Activated T-helper 17 cell treated with anti-CD3 and anti-CD28 coated beads, Interleukin-2, amount 50 U/mL, for 72 hours (primary cell): ENCODE measurements at regions not wholly inside any gene's neighbourhood (a gene's known extent, or its start where the extent isn't known, plus 50 kb on each side); places are given as distances from the start of the nearest gene placed in this dataset.
A peak's percentile ranks its signal among the peaks of the same experiment; 100 is the strongest.

Source experiments
- ATAC-seq: fragments of 150-1000 bp; cut with Tn5 transposase; replicated peaks from 2 replicates; pipeline ENCODE4 v1.10.0; 2021; ENCODE audit warnings: mild to moderate bottlenecking, moderate library complexity
- H3K27ac Mint-ChIP-seq: one replicate; pipeline ENCODE4 v1.8.0; 2022; ENCODE audit warnings: mixed read lengths
- H3K27me3 Mint-ChIP-seq: one replicate; pipeline ENCODE4 v1.8.0; 2022; ENCODE audit warnings: mixed read lengths
- H3K36me3 Mint-ChIP-seq: one replicate; pipeline ENCODE4 v1.8.0; 2022; ENCODE audit warnings: low read depth, mild to moderate bottlenecking, mixed read lengths
- H3K4me1 Mint-ChIP-seq: one replicate; pipeline ENCODE4 v1.8.0; 2022; ENCODE audit warnings: mixed read lengths
- H3K4me3 Mint-ChIP-seq: one replicate; pipeline ENCODE4 v1.8.0; 2022; ENCODE audit warnings: mild to moderate bottlenecking, mixed read lengths
- H3K9me3 Mint-ChIP-seq: one replicate; pipeline ENCODE4 v1.8.0; 2022; ENCODE audit warnings: mixed read lengths

DNA sequence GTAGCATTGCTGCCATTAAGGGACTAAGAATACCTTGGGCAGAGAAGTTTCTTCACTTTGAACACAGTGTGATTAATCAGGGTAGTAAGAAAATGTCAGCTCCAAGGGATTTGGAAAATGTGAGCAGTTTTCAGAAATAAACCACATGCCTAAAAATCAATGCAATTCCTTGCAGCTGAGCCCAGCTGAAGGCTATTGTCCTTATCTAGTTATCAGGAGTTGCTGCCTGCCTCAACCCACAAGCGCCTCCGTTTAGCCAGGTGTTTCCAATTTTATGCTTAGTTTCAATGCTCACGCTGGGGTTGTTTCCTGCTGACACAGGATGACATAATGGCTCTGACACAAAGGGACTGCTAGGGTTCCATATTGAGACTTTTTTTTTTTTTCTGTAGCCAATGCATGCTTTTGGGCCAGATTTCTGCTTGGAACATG lies 132.3 kb upstream of the ANK3 start:
- H3K9me3 Mint-ChIP-seq, result peaks cover 5% of the 10 kb centered on the region
- no peak overlapping the region for H3K4me3 Mint-ChIP-seq
- H3K4me1 Mint-ChIP-seq, result peaks cover 23% of the 10 kb centered on the region
- peak; percentile 50 for ATAC-seq
- H3K27ac Mint-ChIP-seq, result no peak overlapping the region
- H3K27me3 Mint-ChIP-seq, result no peaks in the 10 kb centered on the region
- H3K36me3 Mint-ChIP-seq, result peaks cover 6% of the 10 kb centered on the region

DNA sequence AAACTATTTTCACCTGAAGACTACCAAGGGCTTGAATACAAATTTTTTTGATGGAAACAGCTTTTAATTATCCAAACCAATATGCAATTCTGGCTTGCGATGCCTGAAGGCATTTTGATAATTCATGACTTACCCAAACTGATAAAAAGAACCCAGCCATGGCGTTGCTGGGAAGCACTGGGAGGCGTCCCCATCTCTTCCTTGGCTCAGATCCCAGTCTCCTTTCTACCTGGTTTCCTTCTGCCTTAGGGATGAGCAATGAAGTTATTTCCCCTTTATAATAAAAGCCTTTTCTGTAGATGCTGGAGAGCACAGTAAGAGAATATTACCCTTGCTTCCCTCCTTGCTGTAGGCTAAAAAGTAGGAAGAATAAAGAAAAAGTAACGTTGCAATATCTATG lies 129.1 kb upstream of the ANK3 start:
- Mint-ChIP-seq H3K27me3 (no peaks in the 10 kb centered on the region), H3K4me3 (no peak overlapping the region), H3K36me3 (peaks cover 5% of the 10 kb centered on the region), H3K27ac (no peak overlapping the region), H3K4me1 (peaks cover 34% of the 10 kb centered on the region), H3K9me3 (no peaks in the 10 kb centered on the region)
- ATAC-seq, result no peak

- Mint-ChIP-seq H3K4me1 (peaks cover 39% of the 10 kb centered on the region), H3K36me3 (peaks cover 5% of the 10 kb centered on the region), H3K4me3 (no peak overlapping the region), H3K9me3 (no peaks in the 10 kb centered on the region), H3K27me3 (no peaks in the 10 kb centered on the region), H3K27ac (no peak overlapping the region)
- no peak for ATAC-seq
Observed at GRCh38 chr10:60517805-60518204, 128.1 kb upstream of the ANK3 start.

DNA sequence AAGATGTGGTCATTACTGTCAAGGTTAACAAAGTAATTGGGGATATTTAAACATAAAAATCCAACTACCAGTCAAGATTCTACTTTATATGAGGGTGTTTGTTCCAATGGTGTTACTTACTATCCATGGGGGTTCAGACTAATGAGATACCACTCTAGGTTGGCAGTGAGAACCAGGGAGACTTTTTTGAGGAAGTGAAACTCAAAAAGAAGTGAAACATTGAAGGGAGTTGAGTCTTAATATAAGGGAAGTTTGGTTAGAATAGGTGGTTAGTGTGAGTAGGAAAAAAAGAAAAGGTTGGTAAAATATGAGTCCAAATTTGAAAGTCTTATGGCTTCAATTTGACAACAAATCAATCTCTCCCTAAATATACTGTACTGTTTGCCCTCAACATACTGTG lies 123.6 kb upstream of the ANK3 start:
- Mint-ChIP-seq H3K4me1 (peaks cover 26% of the 10 kb centered on the region), H3K27ac (no peak overlapping the region), H3K27me3 (no peaks in the 10 kb centered on the region), H3K4me3 (no peak overlapping the region), H3K9me3 (no peaks in the 10 kb centered on the region), H3K36me3 (peaks cover 12% of the 10 kb centered on the region)
- ATAC-seq, result no peak

DNA sequence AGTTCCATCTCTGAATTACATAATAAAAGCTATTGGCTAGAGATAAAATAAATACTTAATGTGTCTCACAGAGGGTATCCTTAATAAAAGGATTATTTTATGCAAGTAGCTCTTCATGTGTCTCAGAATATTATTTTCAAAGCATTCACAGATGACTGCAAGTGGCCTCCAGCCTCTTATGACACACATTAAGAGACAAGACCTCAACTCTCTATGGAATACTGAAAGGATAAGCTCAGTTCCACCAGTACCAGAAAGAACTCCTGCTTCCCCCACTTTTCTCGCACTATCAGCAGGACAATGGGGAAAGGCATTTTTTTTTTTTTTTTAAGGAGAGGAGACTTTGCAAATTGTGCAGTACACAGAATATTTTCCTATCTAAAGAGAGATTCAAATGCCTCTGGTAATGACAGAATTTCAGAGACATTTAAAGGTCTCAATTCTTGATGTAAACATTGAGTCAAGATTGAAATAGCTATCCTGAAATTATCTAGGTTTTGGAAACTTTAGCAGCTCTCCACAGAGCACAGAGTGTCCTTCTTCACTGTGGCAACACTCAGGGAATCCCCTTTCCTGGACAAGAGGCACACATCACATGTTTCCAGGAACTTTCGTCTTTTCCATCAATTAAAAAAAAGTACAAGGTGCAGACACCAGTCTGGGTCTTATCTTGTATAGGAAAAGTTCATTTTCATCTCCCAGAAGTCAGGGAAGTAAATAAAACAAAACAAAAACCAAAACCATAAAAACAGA lies 122.0 kb upstream of the ANK3 start:
- no peaks in the 10 kb centered on the region for H3K9me3 Mint-ChIP-seq
- no peak for ATAC-seq

GRCh38 chr10:60508831-60509230 lies 119.2 kb upstream of the ANK3 start:
- H3K4me1 Mint-ChIP-seq, result peaks cover 6% of the 10 kb centered on the region
- H3K9me3 Mint-ChIP-seq, result no peaks in the 10 kb centered on the region
- no peak for ATAC-seq
- H3K27ac Mint-ChIP-seq, result no peak overlapping the region
- H3K4me3 Mint-ChIP-seq, result no peak overlapping the region
- H3K27me3 Mint-ChIP-seq, result no peaks in the 10 kb centered on the region
- H3K36me3 Mint-ChIP-seq, result peaks cover 10% of the 10 kb centered on the region

More for the DNA sequence above, 122.0 kb upstream of the ANK3 start:
- Mint-ChIP-seq H3K36me3 (peaks cover 16% of the 10 kb centered on the region), H3K27me3 (no peaks in the 10 kb centered on the region), H3K4me1 (peaks cover 22% of the 10 kb centered on the region), H3K27ac (no peak overlapping the region), H3K4me3 (no peak overlapping the region)

- no peaks in the 10 kb centered on the region for H3K9me3 Mint-ChIP-seq
- H3K4me1 Mint-ChIP-seq, result peaks cover under 1% of the 10 kb centered on the region
- no peak for ATAC-seq
- H3K36me3 Mint-ChIP-seq, result peaks cover 10% of the 10 kb centered on the region
- H3K27me3 Mint-ChIP-seq, result no peaks in the 10 kb centered on the region
- no peak overlapping the region for H3K27ac Mint-ChIP-seq
- H3K4me3 Mint-ChIP-seq, result no peak overlapping the region
Observed at GRCh38 chr10:60508037-60508436, 118.4 kb upstream of the ANK3 start.

GRCh38 chr10:60502621-60503020 lies 112.9 kb upstream of the ANK3 start:
- Mint-ChIP-seq H3K27ac (no peak overlapping the region), H3K4me3 (no peak overlapping the region), H3K9me3 (no peaks in the 10 kb centered on the region), H3K27me3 (no peaks in the 10 kb centered on the region), H3K36me3 (no peaks in the 10 kb centered on the region), H3K4me1 (no peaks in the 10 kb centered on the region)
- no peak for ATAC-seq

GRCh38 chr10:60498985-60499384 lies 109.3 kb upstream of the ANK3 start:
- no peaks in the 10 kb centered on the region for H3K4me1 Mint-ChIP-seq
- no peak overlapping the region for H3K4me3 Mint-ChIP-seq
- no peaks in the 10 kb centered on the region for H3K9me3 Mint-ChIP-seq
- H3K36me3 Mint-ChIP-seq, result no peaks in the 10 kb centered on the region
- ATAC-seq, result no peak
- no peak overlapping the region for H3K27ac Mint-ChIP-seq
- no peaks in the 10 kb centered on the region for H3K27me3 Mint-ChIP-seq

GRCh38 chr10:60497364-60497763 lies 107.7 kb upstream of the ANK3 start:
- ATAC-seq, result no peak
- Mint-ChIP-seq H3K27me3 (no peaks in the 10 kb centered on the region), H3K4me3 (no peak overlapping the region), H3K36me3 (no peaks in the 10 kb centered on the region), H3K4me1 (no peaks in the 10 kb centered on the region), H3K9me3 (no peaks in the 10 kb centered on the region), H3K27ac (no peak overlapping the region)

GRCh38 chr10:60496181-60496580 lies 106.5 kb upstream of the ANK3 start:
- Mint-ChIP-seq H3K36me3 (no peaks in the 10 kb centered on the region), H3K27me3 (no peaks in the 10 kb centered on the region), H3K4me3 (no peak overlapping the region), H3K9me3 (no peaks in the 10 kb centered on the region), H3K27ac (no peak overlapping the region), H3K4me1 (no peaks in the 10 kb centered on the region)
- ATAC-seq, result no peak

- no peaks in the 10 kb centered on the region for H3K27me3 Mint-ChIP-seq
- no peak overlapping the region for H3K4me3 Mint-ChIP-seq
- no peak overlapping the region for H3K27ac Mint-ChIP-seq
- ATAC-seq, result peak; percentile 12
- no peaks in the 10 kb centered on the region for H3K36me3 Mint-ChIP-seq
- H3K4me1 Mint-ChIP-seq, result peaks cover under 1% of the 10 kb centered on the region
- no peaks in the 10 kb centered on the region for H3K9me3 Mint-ChIP-seq
Observed at GRCh38 chr10:60495338-60496055, 105.8 kb upstream of the ANK3 start.

DNA sequence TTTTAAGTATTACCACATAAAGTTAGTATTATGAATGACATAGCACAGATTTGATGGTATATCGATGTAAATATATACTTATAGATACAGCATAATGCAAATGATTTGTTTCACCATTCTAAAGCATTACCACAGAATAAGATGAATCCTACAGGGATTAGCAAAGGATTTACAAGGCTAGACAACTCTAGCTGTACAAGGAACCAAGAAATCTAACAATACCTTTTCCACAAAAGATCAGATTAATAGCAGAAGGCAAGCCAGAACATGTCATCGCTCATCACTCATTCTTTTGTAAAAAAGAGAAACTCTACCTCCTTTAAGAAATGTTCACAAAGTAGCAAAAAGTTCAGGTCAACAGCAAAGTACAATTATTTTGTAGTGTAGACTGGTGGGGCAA lies 105.1 kb upstream of the ANK3 start:
- H3K4me1 Mint-ChIP-seq, result peaks cover 8% of the 10 kb centered on the region
- ATAC-seq, result no peak

DNA sequence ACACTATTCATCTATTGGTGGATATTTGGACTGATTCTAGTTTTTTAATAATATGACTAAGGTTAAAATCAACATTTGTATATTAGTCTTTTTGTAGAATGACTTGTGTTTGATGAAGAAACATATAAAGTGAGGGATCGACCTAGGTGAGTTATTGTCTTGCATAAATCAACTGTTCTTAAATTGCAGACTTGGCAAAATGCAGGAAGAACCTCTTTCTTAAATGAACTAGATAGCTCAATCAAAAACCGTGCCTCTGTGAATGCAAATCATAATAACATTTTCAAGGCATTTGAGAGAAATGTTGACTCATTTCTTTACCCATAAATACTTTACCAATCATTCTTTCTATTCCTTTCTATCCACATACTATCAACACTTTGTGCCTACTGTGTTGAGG lies 101.5 kb upstream of the ANK3 start:
- peak; percentile 32 for ATAC-seq
- Mint-ChIP-seq H3K27ac (no peak overlapping the region), H3K27me3 (no peaks in the 10 kb centered on the region), H3K9me3 (no peaks in the 10 kb centered on the region), H3K4me1 (peaks cover 9% of the 10 kb centered on the region), H3K36me3 (peaks cover 7% of the 10 kb centered on the region), H3K4me3 (no peak overlapping the region)

More for the DNA sequence above, 105.1 kb upstream of the ANK3 start:
- Mint-ChIP-seq H3K36me3 (no peaks in the 10 kb centered on the region), H3K4me3 (no peak overlapping the region), H3K27me3 (no peaks in the 10 kb centered on the region), H3K9me3 (no peaks in the 10 kb centered on the region), H3K27ac (no peak overlapping the region)

GRCh38 chr10:60490013-60490412 lies 100.3 kb upstream of the ANK3 start:
- Mint-ChIP-seq H3K36me3 (peaks cover 7% of the 10 kb centered on the region), H3K9me3 (no peaks in the 10 kb centered on the region), H3K4me3 (no peak overlapping the region), H3K4me1 (peaks cover 9% of the 10 kb centered on the region), H3K27me3 (no peaks in the 10 kb centered on the region), H3K27ac (no peak overlapping the region)
- ATAC-seq, result no peak
